Endothelial cell (in vitro differentiated cells): ENCODE measurements at regions not wholly inside any gene's neighbourhood (a gene's known extent, or its start where the extent isn't known, plus 50 kb on each side); places are given as distances from the start of the nearest gene placed in this dataset.

Source experiments
- DNase-seq: peaks from one replicate; pipeline ENCODE4 v3.0.0; 2021; ENCODE audit warnings: low spot score
- H3K27ac Mint-ChIP-seq: one replicate; pipeline ENCODE4 v1.8.0; 2021; ENCODE audit warnings: mixed read lengths, inconsistent platforms; ENCODE audit not compliant: unreplicated experiment
- H3K27me3 Mint-ChIP-seq: one replicate; pipeline ENCODE4 v1.8.0; 2021; ENCODE audit warnings: mild to moderate bottlenecking, moderate library complexity, mixed read lengths, inconsistent platforms; ENCODE audit not compliant: unreplicated experiment
- H3K36me3 Mint-ChIP-seq: one replicate; pipeline ENCODE4 v1.8.0; 2021; ENCODE audit warnings: mild to moderate bottlenecking, low read depth, mixed read lengths, inconsistent platforms; ENCODE audit not compliant: unreplicated experiment
- H3K4me1 Mint-ChIP-seq: one replicate; pipeline ENCODE4 v1.8.0; 2021; ENCODE audit warnings: mild to moderate bottlenecking, mixed read lengths, inconsistent platforms; ENCODE audit not compliant: unreplicated experiment
- H3K4me3 Mint-ChIP-seq: one replicate; pipeline ENCODE4 v1.8.0; 2021; ENCODE audit warnings: mild to moderate bottlenecking, mixed read lengths, inconsistent platforms; ENCODE audit not compliant: unreplicated experiment
- H3K9me3 Mint-ChIP-seq: one replicate; pipeline ENCODE4 v1.8.0; 2021; ENCODE audit warnings: mixed read lengths, inconsistent platforms; ENCODE audit not compliant: unreplicated experiment
- CTCF ChIP-seq: fragments of 200-600 bp; sonication (generic); IDR thresholded peaks from one replicate; pipeline ENCODE4 v1.5.0; 2021; ENCODE audit warnings: antibody characterized with exemption; ENCODE audit not compliant: unreplicated experiment

DNA sequence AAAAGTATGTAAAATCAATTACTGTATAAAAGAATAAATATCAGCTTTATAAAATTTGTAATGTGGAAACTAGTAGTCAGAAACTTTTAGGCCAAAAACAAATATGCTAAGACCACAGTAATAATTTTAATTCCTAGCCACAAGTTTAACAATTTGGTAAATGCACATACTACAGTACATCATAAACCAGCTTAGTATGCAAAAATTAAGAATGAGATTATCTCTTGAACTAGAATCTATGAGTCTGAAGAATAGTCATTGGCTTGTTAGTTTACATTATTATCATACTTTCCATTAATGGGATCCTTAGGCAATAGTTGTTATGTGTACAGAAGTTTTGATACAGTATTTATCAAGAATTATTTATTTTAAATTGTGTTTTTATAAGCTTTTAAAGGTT is 491.9 kb upstream of the FSIP2 start:
- Mint-ChIP-seq H3K27me3 (no peaks in the 10 kb centered on the region), H3K4me1 (peaks cover 4% of the 10 kb centered on the region), H3K36me3 (no peaks in the 10 kb centered on the region), H3K9me3 (no peaks in the 10 kb centered on the region), H3K4me3 (no peak overlapping the region), H3K27ac (no peak overlapping the region)
- no peak for TF ChIP-seq CTCF
- no peak for DNase-seq

GRCh38 chr2:185255566-185255965 is 483.0 kb upstream of the FSIP2 start:
- Mint-ChIP-seq H3K9me3 (no peaks in the 10 kb centered on the region), H3K4me3 (no peak overlapping the region)
- no peak for TF ChIP-seq CTCF

DNA sequence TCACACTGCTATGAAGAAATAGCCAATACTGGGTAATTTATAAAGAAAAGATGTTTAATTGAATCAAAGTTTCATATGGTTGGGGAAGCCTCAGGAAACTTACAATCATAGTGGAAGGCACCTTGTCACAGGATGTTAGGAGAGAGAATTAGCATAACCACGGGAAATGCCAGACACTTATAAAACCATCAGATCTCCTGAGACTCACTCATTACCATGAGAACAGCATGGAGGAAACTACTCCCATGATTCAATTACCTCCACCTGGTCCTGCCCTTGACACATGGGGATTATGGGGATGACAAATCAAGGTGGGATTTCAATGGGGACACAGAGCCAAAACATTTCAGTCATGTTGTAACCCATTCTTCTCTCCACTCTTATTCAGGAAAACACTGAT is 472.9 kb upstream of the FSIP2 start:
- Mint-ChIP-seq H3K4me3 (no peak overlapping the region), H3K36me3 (no peaks in the 10 kb centered on the region), H3K9me3 (no peaks in the 10 kb centered on the region), H3K27ac (no peak overlapping the region), H3K4me1 (no peaks in the 10 kb centered on the region), H3K27me3 (no peaks in the 10 kb centered on the region)
- DNase-seq: no peak
- no peak for TF ChIP-seq CTCF

More at GRCh38 chr2:185255566-185255965, 483.0 kb upstream of the FSIP2 start:
- Mint-ChIP-seq H3K27ac (no peak overlapping the region), H3K36me3 (no peaks in the 10 kb centered on the region), H3K4me1 (no peaks in the 10 kb centered on the region), H3K27me3 (no peaks in the 10 kb centered on the region)
- DNase-seq: no peak

DNA sequence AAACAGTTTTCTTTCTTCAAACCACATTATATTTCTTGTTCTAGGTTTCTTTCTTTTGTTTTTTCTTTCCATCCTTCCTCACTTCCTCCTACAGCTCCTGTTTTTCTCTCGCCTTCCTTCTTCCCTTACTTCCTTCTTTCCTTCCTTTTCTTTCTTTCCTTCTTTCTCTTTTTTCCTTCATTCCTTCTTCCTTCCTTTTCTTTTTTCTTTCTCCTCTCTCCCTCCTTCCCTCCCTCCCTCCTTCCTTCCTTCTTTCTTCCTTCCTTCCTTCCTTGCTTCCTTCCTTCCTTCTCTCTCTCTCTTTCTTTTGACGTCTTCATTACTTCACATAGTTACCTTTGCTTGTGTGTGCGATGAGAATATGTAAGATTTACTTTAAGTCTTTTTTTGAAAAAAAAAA is 470.0 kb upstream of the FSIP2 start:
- H3K36me3 Mint-ChIP-seq: no peaks in the 10 kb centered on the region

More for the DNA sequence above, 470.0 kb upstream of the FSIP2 start:
- H3K9me3 Mint-ChIP-seq: no peaks in the 10 kb centered on the region
- no peak for TF ChIP-seq CTCF
- no peaks in the 10 kb centered on the region for H3K27me3 Mint-ChIP-seq
- H3K4me1 Mint-ChIP-seq: no peaks in the 10 kb centered on the region
- H3K27ac Mint-ChIP-seq: no peak overlapping the region
- no peak for DNase-seq
- no peak overlapping the region for H3K4me3 Mint-ChIP-seq
